HG02571 (cell line): ENCODE measurements at regions not wholly inside any gene's neighbourhood (a gene's known extent, or its start where the extent isn't known, plus 50 kb on each side); places are given as distances from the start of the nearest gene placed in this dataset.

Source experiments
- ATAC-seq: cut with Tn5 transposase; IDR thresholded peaks from one replicate; pipeline ENCODE4 v1.9.1; 2021; ENCODE audit warnings: mild to moderate bottlenecking, moderate library complexity; ENCODE audit not compliant: unreplicated experiment

GRCh38 chr22:49536571-49537131, 291.0 kb downstream of the BRD1 start:
- ATAC-seq, result no peak

- ATAC-seq, result no peak
Measured at GRCh38 chr22:49535527-49536125, 292.0 kb downstream of the BRD1 start.

- no peak for ATAC-seq
Measured at GRCh38 chr22:49535126-49535525, 292.5 kb downstream of the BRD1 start.

DNA sequence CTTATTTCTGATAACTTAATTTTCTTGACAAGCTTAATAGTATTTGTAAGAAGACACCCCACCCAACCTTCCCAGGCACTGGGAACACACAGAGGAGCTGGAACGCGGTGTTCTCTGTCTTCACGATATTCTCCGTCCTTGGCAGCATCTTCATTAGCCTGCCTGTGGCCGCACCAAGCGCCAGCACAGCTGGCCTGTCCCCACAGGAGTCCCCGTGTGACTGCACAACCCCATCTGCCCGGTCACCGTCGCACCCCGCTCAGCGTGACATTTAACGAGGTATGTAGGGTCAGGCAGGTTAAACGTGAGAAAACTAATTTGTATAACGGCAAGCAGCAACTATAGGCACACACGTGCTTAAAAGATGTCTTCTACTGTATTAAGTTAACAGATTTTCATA, 293.3 kb downstream of the BRD1 start:
- ATAC-seq, result no peak

- no peak for ATAC-seq
Measured at GRCh38 chr22:49533886-49534285, 293.8 kb downstream of the BRD1 start.

- no peak for ATAC-seq
Measured at GRCh38 chr22:49532869-49533802, 294.5 kb downstream of the BRD1 start.

- no peak for ATAC-seq
Measured at GRCh38 chr22:49531368-49531791, 296.3 kb downstream of the BRD1 start.

DNA sequence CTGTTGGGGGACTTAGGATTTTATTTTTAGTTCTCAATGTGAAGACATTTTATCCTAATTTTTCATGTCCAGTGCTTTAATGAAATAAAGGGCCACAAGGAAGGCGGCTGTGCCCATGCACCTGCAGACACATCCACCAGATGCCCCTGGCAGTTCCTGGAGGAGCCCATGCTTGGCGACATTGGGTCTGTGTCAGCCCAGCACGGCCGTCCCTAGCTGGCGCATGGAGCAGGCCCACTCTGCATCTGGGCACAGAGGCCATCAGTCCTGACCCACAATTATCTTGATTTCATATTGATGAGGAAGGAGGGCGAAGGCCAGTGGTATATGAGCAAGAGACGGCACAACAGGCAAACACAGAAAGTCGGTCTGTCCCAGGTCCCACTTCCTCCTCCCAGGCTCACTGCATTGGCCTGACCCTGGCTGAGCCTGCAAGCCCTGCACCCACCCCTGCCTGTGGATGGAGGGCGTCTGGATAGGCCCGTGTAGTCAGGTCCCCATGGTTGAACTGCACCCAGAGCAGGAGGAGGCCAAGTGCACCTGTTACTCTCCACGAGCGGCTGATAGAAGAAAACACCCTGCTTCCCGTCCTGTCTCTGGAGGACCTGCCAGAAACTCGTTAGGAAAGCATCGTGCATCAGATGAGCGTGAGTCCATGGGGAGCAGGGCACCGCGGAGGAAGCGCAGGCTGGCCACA, 296.9 kb downstream of the BRD1 start:
- no peak for ATAC-seq

DNA sequence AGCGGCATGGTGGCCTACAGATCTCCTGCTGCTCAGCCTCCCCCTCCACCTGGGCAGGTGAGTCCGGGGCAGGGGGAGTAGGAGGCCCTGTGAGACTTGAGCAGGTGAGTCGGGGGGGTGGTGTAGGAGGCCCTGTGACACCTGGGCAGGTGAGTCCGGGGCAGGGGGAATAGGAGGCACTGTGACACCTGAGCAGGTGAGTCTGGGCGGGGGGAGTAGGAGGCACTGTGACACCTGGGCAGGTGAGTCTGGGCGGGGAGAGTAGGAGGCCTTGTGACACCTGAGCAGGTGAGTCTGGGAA, 299.3 kb downstream of the BRD1 start:
- no peak for ATAC-seq

DNA sequence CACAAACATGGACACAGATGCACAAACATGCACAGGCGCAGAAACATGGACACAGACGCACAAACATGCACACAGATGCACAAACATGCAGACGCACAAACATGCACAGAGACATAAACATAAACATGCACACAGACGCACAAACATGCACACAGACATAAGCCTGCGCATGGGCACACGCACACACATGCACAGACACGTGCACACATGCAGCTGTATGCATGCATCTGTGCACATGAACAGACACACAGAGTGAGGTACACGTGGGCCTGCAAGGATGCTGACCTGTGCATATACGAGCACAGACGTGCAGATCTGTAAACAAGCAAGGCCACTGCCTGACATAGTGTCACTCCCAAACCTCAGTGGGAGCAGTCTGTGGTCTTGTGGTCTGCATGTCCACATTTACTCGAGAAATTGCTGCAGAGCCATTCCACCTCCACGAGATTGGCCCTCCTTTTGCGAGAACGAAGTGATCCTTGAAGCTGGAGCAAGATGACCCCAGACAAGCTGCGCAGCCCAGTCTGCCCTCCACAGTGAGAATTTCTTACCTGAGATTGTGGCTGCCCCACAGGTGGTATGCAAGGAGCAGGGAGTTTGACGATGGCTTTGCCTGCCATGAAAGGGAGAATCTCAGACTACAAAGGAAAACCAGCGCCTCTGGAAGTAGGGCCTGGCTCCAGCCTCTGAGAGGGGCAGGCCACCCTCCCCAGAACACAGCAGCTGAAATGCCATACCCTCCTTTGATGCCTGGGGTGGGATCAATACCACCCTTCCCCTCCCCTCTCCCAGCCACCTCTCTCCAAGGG, 299.9 kb downstream of the BRD1 start:
- no peak for ATAC-seq

DNA sequence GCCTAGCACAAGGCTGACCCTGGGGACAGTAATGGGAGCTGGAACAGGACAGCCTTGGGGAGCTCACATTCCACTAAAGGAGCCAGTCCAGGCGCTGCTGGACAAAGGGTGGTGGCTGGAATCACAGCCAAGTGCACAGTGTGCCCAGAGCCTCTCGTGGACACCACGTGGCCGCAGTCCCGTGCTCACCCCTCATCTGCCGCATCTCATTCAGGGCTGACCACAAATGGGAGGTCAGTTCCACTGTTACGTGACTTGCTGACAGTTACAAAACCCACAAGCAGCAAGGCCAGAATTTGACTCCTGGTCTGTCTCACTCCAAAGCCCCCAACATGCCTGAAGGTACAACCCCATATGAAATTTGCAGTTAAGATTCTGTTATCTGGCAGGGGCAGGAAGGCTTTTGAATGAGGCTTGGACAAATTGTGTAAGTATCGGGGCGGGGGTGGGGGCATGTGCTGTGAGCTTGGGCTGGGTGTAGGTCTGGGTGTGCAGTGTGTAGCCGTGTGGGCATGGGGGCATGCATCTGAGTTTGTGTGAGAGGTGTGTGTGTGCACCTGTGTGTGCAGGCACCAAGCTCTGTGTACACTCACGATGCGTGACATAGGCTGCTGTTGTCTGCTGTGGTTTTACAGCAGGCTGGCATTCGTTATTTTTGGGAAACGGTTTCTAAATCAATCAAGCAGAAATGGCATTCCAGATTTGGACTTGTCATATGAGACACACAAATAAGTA, 301.7 kb downstream of the BRD1 start:
- no peak for ATAC-seq

GRCh38 chr22:49525360-49525759, 302.3 kb downstream of the BRD1 start:
- no peak for ATAC-seq

- ATAC-seq, result no peak
Measured at GRCh38 chr22:49524362-49524761, 303.3 kb downstream of the BRD1 start.

GRCh38 chr22:49523374-49524008, 304.2 kb downstream of the BRD1 start:
- ATAC-seq, result no peak

GRCh38 chr22:49522582-49523373, 304.9 kb downstream of the BRD1 start:
- no peak for ATAC-seq

DNA sequence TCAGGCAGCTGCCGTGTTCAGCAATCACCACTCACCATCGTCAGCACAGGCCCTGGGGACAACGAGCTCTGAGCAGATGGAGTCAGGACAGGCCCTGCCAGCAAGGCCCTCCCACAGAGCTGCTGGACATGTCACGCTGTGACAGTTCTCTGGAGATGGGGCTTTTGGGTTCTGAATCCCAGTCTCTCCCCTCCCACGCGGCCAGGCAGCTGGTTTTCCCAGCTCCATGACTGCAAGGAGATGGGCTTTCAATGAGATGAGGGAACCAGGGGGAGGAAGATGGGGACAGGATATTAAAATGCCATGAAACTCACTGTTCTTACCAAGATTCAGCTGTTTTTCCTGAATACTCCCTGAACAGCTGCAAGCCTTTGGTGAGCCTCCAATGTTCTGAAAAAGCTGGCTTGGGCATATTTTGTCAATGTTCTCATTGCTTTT, 305.9 kb downstream of the BRD1 start:
- no peak for ATAC-seq

DNA sequence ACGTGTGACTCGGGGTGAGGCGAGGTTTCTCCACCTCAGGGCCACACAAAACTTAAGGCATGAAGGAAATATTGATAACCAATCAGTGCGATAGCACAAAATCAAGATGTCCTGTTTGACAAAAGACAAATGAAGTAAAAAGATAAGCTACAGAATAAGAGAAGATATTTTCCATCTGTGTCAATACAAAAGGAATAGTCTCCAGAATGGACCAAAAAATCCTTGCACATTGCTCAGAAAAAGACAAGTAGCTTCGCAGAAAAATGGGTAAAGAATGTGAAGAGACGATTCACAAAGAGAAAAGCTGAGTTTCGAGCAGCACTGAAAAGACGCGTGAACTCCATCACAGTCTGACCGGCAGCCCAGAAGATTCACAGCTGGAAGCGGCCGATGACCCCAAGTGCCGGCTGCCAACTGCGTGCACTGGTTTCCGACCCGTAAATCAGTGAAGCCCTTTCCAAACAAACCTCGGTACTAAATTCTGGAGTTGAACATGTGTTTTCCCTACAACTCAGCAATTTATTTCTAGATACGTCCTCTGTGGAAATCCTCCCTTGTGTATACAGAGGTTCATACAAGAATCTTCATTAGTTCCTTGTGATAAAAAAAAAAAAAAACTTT, 308.4 kb downstream of the BRD1 start:
- no peak for ATAC-seq

- ATAC-seq, result no peak
Measured at GRCh38 chr22:49518436-49518970, 309.2 kb downstream of the BRD1 start.
